GM20431 (cell line): ENCODE measurements at regions not wholly inside any gene's neighbourhood (a gene's known extent, or its start where the extent isn't known, plus 50 kb on each side); places are given as distances from the start of the nearest gene placed in this dataset.

Experiments used
- in situ Hi-C: fragments of 300-500 bp; cut with MseI, MboI; formaldehyde crosslinking; loops from one replicate; pipeline ENCODE4 v1.15.0; 2020; ENCODE audit warnings: low sequenced_read_pairs; ENCODE audit not compliant: unreplicated experiment

GRCh38 chr1:110766336-110766647 lies 91.6 kb upstream of the KCNA3 start:
- in situ Hi-C loops: loop anchor here (5.0 kb wide), 1 partner anchor 144 kb away; no protein-coding TSS in a partner anchor

- in situ Hi-C loops: loop anchor here (5.0 kb wide), 1 partner anchor 143 kb away; no protein-coding TSS in a partner anchor
These were observed 91.0 kb upstream of the KCNA3 start for GRCh38 chr1:110765640-110766335.

GRCh38 chr1:110763149-110763548 lies 88.4 kb upstream of the KCNA3 start:
- in situ Hi-C loops: no loop called here

GRCh38 chr1:110760321-110760720 lies 85.6 kb upstream of the KCNA3 start:
- in situ Hi-C loops: no loop called here

- in situ Hi-C loops: no loop called here
These were observed 81.8 kb upstream of the KCNA3 start for GRCh38 chr1:110756506-110756905.

GRCh38 chr1:110752941-110753725 lies 78.4 kb upstream of the KCNA3 start:
- in situ Hi-C loops: no loop called here

- in situ Hi-C loops: no loop called here
These were observed 75.8 kb upstream of the KCNA3 start for GRCh38 chr1:110750562-110750961.

- in situ Hi-C loops: no loop called here
These were observed 75.2 kb upstream of the KCNA3 start for GRCh38 chr1:110749960-110750359.

GRCh38 chr1:110746644-110747259 lies 72.0 kb upstream of the KCNA3 start:
- in situ Hi-C loops: no loop called here

GRCh38 chr1:110743397-110743796 lies 68.7 kb upstream of the KCNA3 start:
- in situ Hi-C loops: no loop called here

GRCh38 chr1:110736900-110737605 lies 62.3 kb upstream of the KCNA3 start:
- in situ Hi-C loops: no loop called here

- in situ Hi-C loops: no loop called here
These were observed 59.5 kb upstream of the KCNA3 start for GRCh38 chr1:110734133-110734680.

GRCh38 chr1:110731529-110731928 lies 56.8 kb upstream of the KCNA3 start:
- in situ Hi-C loops: no loop called here

- in situ Hi-C loops: no loop called here
These were observed 53.8 kb upstream of the KCNA3 start for GRCh38 chr1:110728388-110729001.

- in situ Hi-C loops: no loop called here
These were observed 52.5 kb upstream of the KCNA3 start for GRCh38 chr1:110727246-110727645.

- in situ Hi-C loops: no loop called here
These were observed 52.0 kb upstream of the KCNA3 start for GRCh38 chr1:110726755-110727154.
